Endothelial cell (in vitro differentiated cells): ENCODE measurements at regions not wholly inside any gene's neighbourhood (a gene's known extent, or its start where the extent isn't known, plus 50 kb on each side); places are given as distances from the start of the nearest gene placed in this dataset.

ENCODE experiments used
- DNase-seq: peaks from one replicate; pipeline ENCODE4 v3.0.0; 2021; ENCODE audit warnings: low spot score
- H3K27ac Mint-ChIP-seq: one replicate; pipeline ENCODE4 v1.8.0; 2021; ENCODE audit warnings: mixed read lengths, inconsistent platforms; ENCODE audit not compliant: unreplicated experiment
- H3K27me3 Mint-ChIP-seq: one replicate; pipeline ENCODE4 v1.8.0; 2021; ENCODE audit warnings: mild to moderate bottlenecking, moderate library complexity, mixed read lengths, inconsistent platforms; ENCODE audit not compliant: unreplicated experiment
- H3K36me3 Mint-ChIP-seq: one replicate; pipeline ENCODE4 v1.8.0; 2021; ENCODE audit warnings: mild to moderate bottlenecking, low read depth, mixed read lengths, inconsistent platforms; ENCODE audit not compliant: unreplicated experiment
- H3K4me1 Mint-ChIP-seq: one replicate; pipeline ENCODE4 v1.8.0; 2021; ENCODE audit warnings: mild to moderate bottlenecking, mixed read lengths, inconsistent platforms; ENCODE audit not compliant: unreplicated experiment
- H3K4me3 Mint-ChIP-seq: one replicate; pipeline ENCODE4 v1.8.0; 2021; ENCODE audit warnings: mild to moderate bottlenecking, mixed read lengths, inconsistent platforms; ENCODE audit not compliant: unreplicated experiment
- H3K9me3 Mint-ChIP-seq: one replicate; pipeline ENCODE4 v1.8.0; 2021; ENCODE audit warnings: mixed read lengths, inconsistent platforms; ENCODE audit not compliant: unreplicated experiment
- CTCF ChIP-seq: fragments of 200-600 bp; sonication (generic); IDR thresholded peaks from one replicate; pipeline ENCODE4 v1.5.0; 2021; ENCODE audit warnings: antibody characterized with exemption; ENCODE audit not compliant: unreplicated experiment

- TF ChIP-seq CTCF: no peak
- H3K4me3 Mint-ChIP-seq: no peak overlapping the region
Observed at GRCh38 chr7:18201350-18201749, 173.7 kb upstream of the PRPS1L1 start.

GRCh38 chr7:18202315-18203045, 174.8 kb upstream of the PRPS1L1 start:
- Mint-ChIP-seq H3K27me3 (peaks cover 1% of the 10 kb centered on the region), H3K36me3 (no peaks in the 10 kb centered on the region), H3K27ac (no peak overlapping the region), H3K9me3 (no peaks in the 10 kb centered on the region), H3K4me1 (no peaks in the 10 kb centered on the region), H3K4me3 (no peak overlapping the region)
- DNase-seq: no peak
- TF ChIP-seq CTCF: no peak

More at GRCh38 chr7:18201350-18201749, 173.7 kb upstream of the PRPS1L1 start:
- no peak for DNase-seq
- no peak overlapping the region for H3K27ac Mint-ChIP-seq
- peaks cover 1% of the 10 kb centered on the region for H3K27me3 Mint-ChIP-seq
- no peaks in the 10 kb centered on the region for H3K9me3 Mint-ChIP-seq
- no peaks in the 10 kb centered on the region for H3K4me1 Mint-ChIP-seq
- no peaks in the 10 kb centered on the region for H3K36me3 Mint-ChIP-seq

GRCh38 chr7:18206331-18206730, 178.7 kb upstream of the PRPS1L1 start:
- Mint-ChIP-seq H3K4me1 (no peaks in the 10 kb centered on the region), H3K36me3 (no peaks in the 10 kb centered on the region), H3K4me3 (no peak overlapping the region), H3K27ac (no peak overlapping the region), H3K27me3 (peaks cover 1% of the 10 kb centered on the region), H3K9me3 (no peaks in the 10 kb centered on the region)
- TF ChIP-seq CTCF: no peak
- DNase-seq: no peak

DNA sequence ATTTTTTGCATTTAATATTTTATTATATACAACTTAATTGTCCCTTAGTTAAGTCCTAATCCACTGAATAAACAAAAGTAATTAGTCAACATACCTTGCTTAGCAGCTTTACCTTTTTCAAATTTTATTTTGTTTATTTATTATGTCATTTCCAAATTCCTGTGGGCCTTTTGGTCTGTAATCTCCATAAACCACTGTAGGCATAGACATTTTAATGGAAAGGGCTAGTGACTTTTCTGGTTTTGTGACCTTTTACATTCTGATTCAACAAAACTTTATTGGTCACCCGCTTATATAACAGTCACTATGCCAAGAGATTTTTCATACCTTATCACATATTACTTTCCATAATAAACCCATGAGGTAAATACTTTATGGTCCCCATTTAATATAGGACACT, 181.3 kb upstream of the PRPS1L1 start:
- TF ChIP-seq CTCF: no peak
- H3K27me3 Mint-ChIP-seq: peaks cover 1% of the 10 kb centered on the region
- H3K9me3 Mint-ChIP-seq: no peaks in the 10 kb centered on the region
- no peak overlapping the region for H3K27ac Mint-ChIP-seq
- no peaks in the 10 kb centered on the region for H3K4me1 Mint-ChIP-seq
- H3K4me3 Mint-ChIP-seq: no peak overlapping the region
- H3K36me3 Mint-ChIP-seq: no peaks in the 10 kb centered on the region
- DNase-seq: no peak

GRCh38 chr7:18210377-18210776, 182.7 kb upstream of the PRPS1L1 start:
- peaks cover 1% of the 10 kb centered on the region for H3K27me3 Mint-ChIP-seq
- H3K27ac Mint-ChIP-seq: no peak overlapping the region
- no peak overlapping the region for H3K4me3 Mint-ChIP-seq
- H3K36me3 Mint-ChIP-seq: no peaks in the 10 kb centered on the region
- no peak for TF ChIP-seq CTCF
- DNase-seq: no peak
- H3K4me1 Mint-ChIP-seq: no peaks in the 10 kb centered on the region
- no peaks in the 10 kb centered on the region for H3K9me3 Mint-ChIP-seq
